WTC11 (cell line): ENCODE measurements at regions not wholly inside any gene's neighbourhood (a gene's known extent, or its start where the extent isn't known, plus 50 kb on each side); places are given as distances from the start of the nearest gene placed in this dataset.

ENCODE experiments used
- ATAC-seq: fragments of 200-7000 bp; cut with Tn5 transposase; 2 replicates; pipeline ENCODE4 v1.10.0; 2021; ENCODE audit warnings: mild to moderate bottlenecking, moderate library complexity
- CTCF ChIA-PET: fragments of 300-600 bp; sonication (Branson Sonifier 250); formaldehyde crosslinking; loops from one replicate; lab custom pipeline; 2021; ENCODE audit warnings: antibody characterized with exemption; lab: Charles Lee
- POLR2A ChIA-PET: fragments of 350-600 bp; sonication (Branson Sonifier 250); formaldehyde crosslinking; loops from one replicate; lab custom pipeline; 2021; ENCODE audit warnings: antibody characterized with exemption; lab: Charles Lee
- DNase-seq: peaks from one replicate; pipeline ENCODE4 v3.0.0; 2021; ENCODE audit warnings: low spot score
- H3K27ac Mint-ChIP-seq: 2 replicates; pipeline ENCODE4 v1.8.0; 2021; ENCODE audit warnings: mixed read lengths
- H3K27me3 Mint-ChIP-seq: 2 replicates; pipeline ENCODE4 v1.8.0; 2021; ENCODE audit warnings: low read depth, mild to moderate bottlenecking, moderate library complexity, mixed read lengths
- H3K36me3 Mint-ChIP-seq: 2 replicates; pipeline ENCODE4 v1.8.0; 2021; ENCODE audit warnings: mixed read lengths
- H3K4me1 Mint-ChIP-seq: 2 replicates; pipeline ENCODE4 v1.8.0; 2022; ENCODE audit warnings: mixed read lengths
- H3K4me3 Mint-ChIP-seq: 2 replicates; pipeline ENCODE4 v1.8.0; 2021; ENCODE audit warnings: mild to moderate bottlenecking, moderate library complexity, mixed read lengths
- H3K9me3 Mint-ChIP-seq: 2 replicates; pipeline ENCODE4 v1.8.0; 2021; ENCODE audit warnings: mixed read lengths
- AFF4 ChIP-seq: sonication (generic); formaldehyde crosslinking; IDR thresholded peaks from 2 replicates; pipeline ENCODE4 v1.8.1; 2023; ENCODE audit warnings: mild to moderate bottlenecking, missing genetic modification reagents, borderline replicate concordance
- ATF6 ChIP-seq: sonication (generic); formaldehyde crosslinking; IDR thresholded peaks from 2 replicates; pipeline ENCODE4 v1.8.1; 2023; ENCODE audit warnings: mild to moderate bottlenecking, missing genetic modification reagents
- ERG ChIP-seq: fragments of 250-450 bp; sonication (Bioruptor Pico); IDR thresholded peaks from 2 replicates; pipeline ENCODE4 v1.8.0; 2021; ENCODE audit warnings: mild to moderate bottlenecking
- FOXP4 ChIP-seq: sonication (generic); formaldehyde crosslinking; IDR thresholded peaks from 2 replicates; pipeline ENCODE4 v1.8.0; 2022; ENCODE audit warnings: mild to moderate bottlenecking, missing genetic modification reagents
- GABPB1 ChIP-seq: sonication (generic); formaldehyde crosslinking; IDR thresholded peaks from 2 replicates; pipeline ENCODE4 v1.8.1; 2023; ENCODE audit warnings: mild to moderate bottlenecking, missing genetic modification reagents
- HMGA2 ChIP-seq: fragments of 250-450 bp; sonication (Bioruptor Pico); IDR thresholded peaks from 2 replicates; pipeline ENCODE4 v1.4.0; 2021; ENCODE audit warnings: mild to moderate bottlenecking, moderate library complexity
- IRF2 ChIP-seq: sonication (generic); formaldehyde crosslinking; IDR thresholded peaks from 2 replicates; pipeline ENCODE4 v1.8.0; 2022; ENCODE audit warnings: low read depth, missing genetic modification reagents, borderline replicate concordance
- JUN ChIP-seq: sonication (generic); formaldehyde crosslinking; IDR thresholded peaks from 2 replicates; pipeline ENCODE4 v1.8.0; 2023; ENCODE audit warnings: mild to moderate bottlenecking, missing genetic modification reagents
- NFATC4 ChIP-seq: fragments of 250-450 bp; sonication (Bioruptor Pico); IDR thresholded peaks from 2 replicates; pipeline ENCODE4 v1.9.0; 2021; ENCODE audit warnings: mild to moderate bottlenecking
- NFYB ChIP-seq: sonication (generic); formaldehyde crosslinking; conservative IDR thresholded peaks from 2 replicates; pipeline ENCODE4 v1.8.0; 2022; ENCODE audit warnings: low read depth, missing genetic modification reagents
- RORB ChIP-seq: fragments of 250-450 bp; sonication (Bioruptor Pico); IDR thresholded peaks from 2 replicates; pipeline ENCODE4 v1.9.0; 2021; ENCODE audit warnings: mild to moderate bottlenecking
- STAT6 ChIP-seq: sonication (generic); formaldehyde crosslinking; conservative IDR thresholded peaks from 2 replicates; pipeline ENCODE4 v1.8.1; 2023; ENCODE audit warnings: mild to moderate bottlenecking, low read depth, missing genetic modification reagents, moderate library complexity
- TEAD4 ChIP-seq: sonication (generic); formaldehyde crosslinking; IDR thresholded peaks from 2 replicates; pipeline ENCODE4 v1.8.0; 2022; ENCODE audit warnings: mild to moderate bottlenecking, missing genetic modification reagents
- USF1 ChIP-seq: sonication (generic); formaldehyde crosslinking; IDR thresholded peaks from 2 replicates; pipeline ENCODE4 v1.8.0; 2022; ENCODE audit warnings: mild to moderate bottlenecking, missing genetic modification reagents
- ZBTB21 ChIP-seq: sonication (generic); formaldehyde crosslinking; IDR thresholded peaks from 2 replicates; pipeline ENCODE4 v1.8.1; 2023; ENCODE audit warnings: mild to moderate bottlenecking, missing genetic modification reagents, borderline replicate concordance
- ZMAT4 ChIP-seq: fragments of 250-450 bp; sonication (Bioruptor Pico); IDR thresholded peaks from 2 replicates; pipeline ENCODE4 v1.9.0; 2021; ENCODE audit warnings: mild to moderate bottlenecking
- ZNF138 ChIP-seq: sonication (generic); formaldehyde crosslinking; conservative IDR thresholded peaks from 2 replicates; pipeline ENCODE4 v1.8.1; 2022; ENCODE audit warnings: mild to moderate bottlenecking, moderate library complexity, missing genetic modification reagents
- ZNF219 ChIP-seq: sonication (generic); formaldehyde crosslinking; IDR thresholded peaks from 2 replicates; pipeline ENCODE4 v1.8.0; 2023; ENCODE audit warnings: missing genetic modification reagents, mild to moderate bottlenecking, borderline replicate concordance
- ZNF263 ChIP-seq: sonication (generic); formaldehyde crosslinking; IDR thresholded peaks from 2 replicates; pipeline ENCODE4 v1.8.1; 2022; ENCODE audit warnings: low read depth, mild to moderate bottlenecking, moderate library complexity, missing genetic modification reagents

- Mint-ChIP-seq H3K27me3 (no peaks in the 10 kb centered on the region), H3K27ac (no peak overlapping the region), H3K9me3 (no peaks in the 10 kb centered on the region), H3K36me3 (no peaks in the 10 kb centered on the region), H3K4me1 (peaks cover 18% of the 10 kb centered on the region), H3K4me3 (no peak overlapping the region)
- ChIA-PET CTCF (no interaction called here), POLR2A (no interaction called here)
- no peak for TF ChIP-seq HMGA2
- no peak for TF ChIP-seq ZBTB21
- TF ChIP-seq ATF6 (CRISPR knock-in tag): no peak
- TF ChIP-seq GABPB1: no peak
- TF ChIP-seq USF1 (CRISPR knock-in tag): no peak
- TF ChIP-seq TEAD4 (CRISPR knock-in tag): no peak
- TF ChIP-seq STAT6 (CRISPR knock-in tag): no peak
- no peak for TF ChIP-seq IRF2
- TF ChIP-seq JUN (CRISPR knock-in tag): no peak
- no peak for TF ChIP-seq NFYB (CRISPR knock-in tag)
- no peak for TF ChIP-seq NFATC4 (CRISPR knock-in tag)
- TF ChIP-seq ZMAT4: no peak
- TF ChIP-seq ERG (CRISPR knock-in tag): no peak
- TF ChIP-seq ZNF138 (CRISPR knock-in tag): no peak
- no peak for TF ChIP-seq ZNF263 (CRISPR knock-in tag)
- no peak for TF ChIP-seq FOXP4 (CRISPR knock-in tag)
- no peak for TF ChIP-seq AFF4 (CRISPR knock-in tag)
- no peak for TF ChIP-seq RORB (CRISPR knock-in tag)
- no peak for TF ChIP-seq ZNF219 (CRISPR knock-in tag)
- DNase-seq (no peak), ATAC-seq (no peak)
These were observed 237.4 kb downstream of the MYCN start for GRCh38 chr2:16177671-16178180.
